Sigmoid colon (tissue), 6 donors: ENCODE measurements at regions not wholly inside any gene's neighbourhood (a gene's known extent, or its start where the extent isn't known, plus 50 kb on each side); places are given as distances from the start of the nearest gene placed in this dataset.

Experiments used
- DNase-seq: peaks from one replicate; pipeline ENCODE4 v3.0.0-alpha.2; 2019
- H3K27ac ChIP-seq, 4 donors: fragments of 200-600 bp; sonication (generic); one replicate each; pipeline ENCODE4 v1.5.1; 2016 to 2019; ENCODE audit warnings: mild to moderate bottlenecking in 1 of 4
- H3K27me3 ChIP-seq, 3 donors: fragments of 200-600 bp; sonication (generic); one replicate each; pipeline ENCODE4 v1.5.1; 2019; ENCODE audit warnings: mild to moderate bottlenecking in 1 of 3
- H3K36me3 ChIP-seq, 4 donors: fragments of 200-600 bp; sonication (generic); one replicate each; pipeline ENCODE4 v1.5.1; 2016 to 2019
- H3K4me1 ChIP-seq, 4 donors: fragments of 200-600 bp; sonication (generic); one replicate each; pipeline ENCODE4 v1.5.1; 2017 to 2019
- H3K4me3 ChIP-seq, 4 donors: fragments of 200-600 bp; sonication (generic); one replicate each; pipeline ENCODE4 v1.5.1; 2017 to 2019; ENCODE audit warnings: mild to moderate bottlenecking in 2 of 4, moderate library complexity in 1 of 4
- H3K9me3 ChIP-seq, 4 donors: fragments of 200-600 bp in 3 of 4; sonication (generic) in 3 of 4; one replicate each; pipeline versions ENCODE4 v1.5.1 to v1.6.1; 2013 to 2019
- CTCF ChIP-seq, 4 experiments: fragments of 450-650 bp in 3 of 4; fragments of 200-600 bp in 1 of 4; IDR thresholded peaks; one replicate each; pipeline ENCODE4 v1.5.1; 2016 to 2019; ENCODE audit warnings: antibody characterized with exemption in 4 of 4, mild to moderate bottlenecking in 3 of 4, moderate library complexity in 2 of 4
- EP300 ChIP-seq, 4 donors: sonication (generic); formaldehyde crosslinking; IDR thresholded peaks; one replicate each; pipeline ENCODE4 v1.6.1; 2017; ENCODE audit warnings: antibody characterized with exemption in 4 of 4
- POLR2A ChIP-seq, 2 donors: fragments of 450-650 bp; IDR thresholded peaks; one replicate each; pipeline ENCODE4 v1.6.1; 2016; ENCODE audit warnings: antibody characterized with exemption in 2 of 2, mild to moderate bottlenecking in 2 of 2, moderate library complexity in 2 of 2
- POLR2AphosphoS5 ChIP-seq, 4 donors: sonication (generic); formaldehyde crosslinking; IDR thresholded peaks; one replicate each; pipeline ENCODE4 v1.6.1; 2017; ENCODE audit warnings: antibody characterized with exemption in 4 of 4
- WGBS, 2 donors: extraction: QIAGEN DNeasy Blood & Tissue Kit; methylation state at CpG; one replicate each; pipeline ENCODE4 v1.1.7; 2013; 5-methylcytosine and 5-hydroxymethylcytosine counted together
- intact Hi-C: fragments of 100-400 bp; cut with DNase I; formaldehyde crosslinking; loops from one replicate; pipeline ENCODE4 v1.15.1; 2023
- donor health status: healthy with polysubstance abuse.
- donor health status: healthy.

- Histone ChIP-seq H3K4me3 (no peak overlapping the region), H3K27ac (no peak overlapping the region), H3K27me3 (no peaks in the 10 kb centered on the region), H3K4me1 (no peaks in the 10 kb centered on the region), H3K36me3 (no peaks in the 10 kb centered on the region), H3K9me3 (no peaks in the 10 kb centered on the region)
- no peak for TF ChIP-seq POLR2AphosphoS5 (IDR thresholded peaks at IDR 0.05)
- TF ChIP-seq POLR2A (IDR thresholded peaks at IDR 0.05) = no peak
- no peak for TF ChIP-seq CTCF (IDR thresholded peaks at IDR 0.05)
- no peak for TF ChIP-seq EP300 (IDR thresholded peaks at IDR 0.05)
- no peak for DNase-seq
- intact Hi-C loops = no loop called here
Measured at GRCh38 chr4:143109376-143109775, 75.3 kb upstream of the USP38 start.

- DNase-seq = no peak
- intact Hi-C loops = no loop called here
- Histone ChIP-seq H3K4me1 (no peaks in the 10 kb centered on the region), H3K27me3 (no peaks in the 10 kb centered on the region), H3K4me3 (no peak overlapping the region), H3K27ac (no peak overlapping the region), H3K36me3 (no peaks in the 10 kb centered on the region), H3K9me3 (no peaks in the 10 kb centered on the region)
- WGBS, 2 donors = 84 to 94% methylated on average over 1 of the region's 1 CpG
- no peak for TF ChIP-seq CTCF (IDR thresholded peaks at IDR 0.05)
- no peak for TF ChIP-seq POLR2AphosphoS5 (IDR thresholded peaks at IDR 0.05)
- no peak for TF ChIP-seq EP300 (IDR thresholded peaks at IDR 0.05)
- no peak for TF ChIP-seq POLR2A (IDR thresholded peaks at IDR 0.05)
Measured at GRCh38 chr4:143118663-143119062, 66.1 kb upstream of the USP38 start.

GRCh38 chr4:143127621-143128020 lies 57.1 kb upstream of the USP38 start:
- Histone ChIP-seq H3K36me3 (no peaks in the 10 kb centered on the region), H3K27me3 (no peaks in the 10 kb centered on the region), H3K4me1 (no peaks in the 10 kb centered on the region), H3K27ac (no peak overlapping the region), H3K9me3 (peaks cover 0 to 4% (median 0%) of the 10 kb centered on the region in 4 donors), H3K4me3 (no peak overlapping the region)
- no peak for DNase-seq
- TF ChIP-seq POLR2A (IDR thresholded peaks at IDR 0.05) (no peak), POLR2AphosphoS5 (IDR thresholded peaks at IDR 0.05) (no peak), CTCF (IDR thresholded peaks at IDR 0.05) (no peak), EP300 (IDR thresholded peaks at IDR 0.05) (no peak)
- intact Hi-C loops = no loop called here

GRCh38 chr4:143133977-143134376 lies 50.7 kb upstream of the USP38 start:
- DNase-seq = no peak
- H3K36me3 ChIP-seq = no peaks in the 10 kb centered on the region
- no peaks in the 10 kb centered on the region for H3K9me3 ChIP-seq
- no peak overlapping the region for H3K27ac ChIP-seq
- 0 to 6% methylated on average over 1 of the region's 1 CpG for WGBS, 2 donors
- H3K4me3 ChIP-seq = no peak overlapping the region
- peaks cover 0 to 3% (median 0%) of the 10 kb centered on the region in 4 donors for H3K4me1 ChIP-seq
- intact Hi-C loops = no loop called here
- TF ChIP-seq CTCF (IDR thresholded peaks at IDR 0.05) (no peak), POLR2A (IDR thresholded peaks at IDR 0.05) (no peak)
- no peaks in the 10 kb centered on the region for H3K27me3 ChIP-seq
